MM.1S (cell line): ENCODE measurements at regions not wholly inside any gene's neighbourhood (a gene's known extent, or its start where the extent isn't known, plus 50 kb on each side); places are given as distances from the start of the nearest gene placed in this dataset.

ENCODE experiments used
- DNase-seq: peaks from one replicate; pipeline ENCODE4 v3.0.0-alpha.2; 2015
- H2AFZ ChIP-seq: fragments of 300-600 bp; sonication (generic); 2 replicates; pipeline ENCODE4 v1.6.0; 2016; ENCODE audit warnings: antibody characterized with exemption, low read length
- H3F3A ChIP-seq: fragments of 300-600 bp; sonication (generic); 2 replicates; pipeline ENCODE4 v1.6.1; 2016; ENCODE audit warnings: mild to moderate bottlenecking, antibody characterized with exemption, low read length, moderate library complexity, mixed read lengths; ENCODE audit not compliant: insufficient read depth
- H3K27ac ChIP-seq: fragments of 300-600 bp; sonication (generic); 2 replicates; pipeline ENCODE4 v1.5.1; 2016; ENCODE audit warnings: mild to moderate bottlenecking, low read length
- H3K27me3 ChIP-seq: fragments of 300-600 bp; sonication (generic); replicated peaks from 2 replicates; pipeline ENCODE4 v1.6.0; 2016; ENCODE audit warnings: low read length; ENCODE audit not compliant: insufficient read depth
- H3K36me3 ChIP-seq: fragments of 300-600 bp; sonication (generic); replicated peaks from 2 replicates; pipeline ENCODE4 v1.6.1; 2016; ENCODE audit warnings: mild to moderate bottlenecking, low read length, mixed read lengths; ENCODE audit not compliant: insufficient read depth
- H3K4me1 ChIP-seq: fragments of 300-600 bp; sonication (generic); 2 replicates; pipeline ENCODE4 v1.6.1; 2016; ENCODE audit warnings: low read length, mixed read lengths
- H3K4me2 ChIP-seq: fragments of 300-600 bp; sonication (generic); 2 replicates; pipeline ENCODE4 v1.6.0; 2016; ENCODE audit warnings: low read depth, low read length
- H3K4me3 ChIP-seq: fragments of 300-600 bp; sonication (generic); 2 replicates; pipeline ENCODE4 v1.5.1; 2016; ENCODE audit warnings: low read length, mixed read lengths
- H3K79me2 ChIP-seq: fragments of 300-600 bp; sonication (generic); 2 replicates; pipeline ENCODE4 v1.6.1; 2016; ENCODE audit warnings: mixed run types, low read length, mixed read lengths
- H3K9ac ChIP-seq: fragments of 300-600 bp; sonication (generic); 2 replicates; pipeline ENCODE4 v1.6.1; 2016; ENCODE audit warnings: low read length, mixed read lengths
- H3K9me2 ChIP-seq: fragments of 300-600 bp; sonication (generic); replicated peaks from 2 replicates; pipeline ENCODE4 v1.6.1; 2016; ENCODE audit warnings: mild to moderate bottlenecking, low read length, mixed read lengths; ENCODE audit not compliant: insufficient read depth
- H3K9me3 ChIP-seq: fragments of 300-600 bp; sonication (generic); replicated peaks from 2 replicates; pipeline ENCODE4 v1.6.1; 2016; ENCODE audit warnings: mild to moderate bottlenecking, low read length, mixed read lengths; ENCODE audit not compliant: insufficient read depth
- H4K20me1 ChIP-seq: fragments of 300-600 bp; sonication (generic); 2 replicates; pipeline ENCODE4 v1.6.1; 2016; ENCODE audit warnings: mild to moderate bottlenecking, low read length, moderate library complexity, mixed read lengths; ENCODE audit not compliant: insufficient read depth
- CTCF ChIP-seq: fragments of 300-600 bp; sonication (generic); IDR thresholded peaks from 2 replicates; pipeline ENCODE4 v1.5.1; 2016; ENCODE audit warnings: antibody characterized with exemption, low read length, mixed read lengths
- EZH2 ChIP-seq: fragments of 300-600 bp; sonication (generic); optimal IDR thresholded peaks from 2 replicates; pipeline ENCODE3; 2017; ENCODE audit warnings: low read depth, mild to moderate bottlenecking, antibody characterized with exemption, low read length, mixed read lengths
- EZH2phosphoT487 ChIP-seq: fragments of 300-600 bp; sonication (generic); IDR thresholded peaks from 2 replicates; pipeline ENCODE4 v1.6.1; 2018; ENCODE audit warnings: antibody characterized with exemption, low read length

GRCh38 chr2:164439885-164440284 is 181.4 kb downstream of the GRB14 start:
- H3K9me2 ChIP-seq = no peaks in the 10 kb centered on the region
- H3K27me3 ChIP-seq = no peaks in the 10 kb centered on the region
- no peak for DNase-seq
- no peaks in the 10 kb centered on the region for H3K36me3 ChIP-seq
- no peak overlapping the region for H2AFZ ChIP-seq
- no peak overlapping the region for H3K27ac ChIP-seq
- H4K20me1 ChIP-seq = no peaks in the 10 kb centered on the region
- H3F3A ChIP-seq = no peaks in the 10 kb centered on the region
- no peaks in the 10 kb centered on the region for H3K9me3 ChIP-seq
- H3K4me3 ChIP-seq = no peak overlapping the region
- 0 out of 2 replicates have a peak, but pooled peaks cover 6% of the 10 kb centered on the region for H3K4me1 ChIP-seq
- no peak overlapping the region for H3K4me2 ChIP-seq
- no peaks in the 10 kb centered on the region for H3K79me2 ChIP-seq
- no peak for TF ChIP-seq EZH2
- no peak for TF ChIP-seq EZH2phosphoT487
- TF ChIP-seq CTCF = no peak
- no peak overlapping the region for H3K9ac ChIP-seq

GRCh38 chr2:164439235-164439634 is 182.0 kb downstream of the GRB14 start:
- H3K4me2 ChIP-seq = no peak overlapping the region

GRCh38 chr2:164438490-164439205 is 182.6 kb downstream of the GRB14 start:
- H3K79me2 ChIP-seq = no peaks in the 10 kb centered on the region

More at GRCh38 chr2:164439235-164439634, 182.0 kb downstream of the GRB14 start:
- H3K9me2 ChIP-seq = no peaks in the 10 kb centered on the region
- no peaks in the 10 kb centered on the region for H3K9me3 ChIP-seq
- H3F3A ChIP-seq = no peaks in the 10 kb centered on the region
- H3K4me1 ChIP-seq = 0 out of 2 replicates have a peak, but pooled peaks cover 6% of the 10 kb centered on the region
- no peaks in the 10 kb centered on the region for H3K36me3 ChIP-seq
- TF ChIP-seq EZH2phosphoT487 = no peak
- no peak for TF ChIP-seq CTCF
- TF ChIP-seq EZH2 = no peak
- H3K79me2 ChIP-seq = no peaks in the 10 kb centered on the region
- H3K27me3 ChIP-seq = no peaks in the 10 kb centered on the region
- H3K27ac ChIP-seq = no peak overlapping the region
- DNase-seq = no peak
- H4K20me1 ChIP-seq = no peaks in the 10 kb centered on the region
- no peak overlapping the region for H2AFZ ChIP-seq
- no peak overlapping the region for H3K4me3 ChIP-seq
- no peak overlapping the region for H3K9ac ChIP-seq

More at GRCh38 chr2:164438490-164439205, 182.6 kb downstream of the GRB14 start:
- no peaks in the 10 kb centered on the region for H3K36me3 ChIP-seq
- TF ChIP-seq EZH2 (no peak), CTCF (no peak), EZH2phosphoT487 (no peak)
- no peak overlapping the region for H3K4me3 ChIP-seq
- H3K4me2 ChIP-seq = no peak overlapping the region
- no peaks in the 10 kb centered on the region for H4K20me1 ChIP-seq
- no peaks in the 10 kb centered on the region for H3F3A ChIP-seq
- H3K27ac ChIP-seq = no peak overlapping the region
- H3K9me2 ChIP-seq = no peaks in the 10 kb centered on the region
- H3K9ac ChIP-seq = no peak overlapping the region
- no peaks in the 10 kb centered on the region for H3K27me3 ChIP-seq
- DNase-seq = peak; percentile 50
- H3K9me3 ChIP-seq = no peaks in the 10 kb centered on the region
- H2AFZ ChIP-seq = no peak overlapping the region
- 0 out of 2 replicates have a peak, but pooled peaks cover 6% of the 10 kb centered on the region for H3K4me1 ChIP-seq
